D721Med (cell line): ENCODE measurements at regions not wholly inside any gene's neighbourhood (a gene's known extent, or its start where the extent isn't known, plus 50 kb on each side); places are given as distances from the start of the nearest gene placed in this dataset.

Experiments used
- DNase-seq: peaks from one replicate; pipeline ENCODE4 v3.0.0; 2011; ENCODE audit warnings: low spot score; ENCODE audit not compliant: insufficient read length
- FAIRE-seq: peaks from 2 replicates; lab custom pipeline; 2011; peaks lifted over from hg19 to GRCh38; lab: Jason Lieb, UNC
- CTCF ChIP-seq: IDR thresholded peaks from 2 replicates; pipeline ENCODE4 v1.5.1; 2012; ENCODE audit warnings: mild to moderate bottlenecking, control low read depth; ENCODE audit not compliant: insufficient read depth; ENCODE audit errors: missing control alignments

- DNase-seq (no peak), FAIRE-seq (no peak)
- no peak for TF ChIP-seq CTCF
Measured at GRCh38 chr16:47958726-47959125, 197.1 kb downstream of the ABCC12 start.

GRCh38 chr16:47956916-47957315 lies 198.9 kb downstream of the ABCC12 start:
- FAIRE-seq, result no peak
- no peak for DNase-seq

GRCh38 chr16:47949714-47950113 lies 206.1 kb downstream of the ABCC12 start:
- FAIRE-seq (no peak), DNase-seq (no peak)
- no peak for TF ChIP-seq CTCF

More at GRCh38 chr16:47956916-47957315, 198.9 kb downstream of the ABCC12 start:
- no peak for TF ChIP-seq CTCF

GRCh38 chr16:47949276-47949675 lies 206.5 kb downstream of the ABCC12 start:
- no peak for FAIRE-seq
- no peak for TF ChIP-seq CTCF

GRCh38 chr16:47947723-47948122 lies 208.1 kb downstream of the ABCC12 start:
- no peak for TF ChIP-seq CTCF
- FAIRE-seq (no peak), DNase-seq (no peak)

More at GRCh38 chr16:47949276-47949675, 206.5 kb downstream of the ABCC12 start:
- no peak for DNase-seq

GRCh38 chr16:47946092-47946491 lies 209.7 kb downstream of the ABCC12 start:
- FAIRE-seq (no peak), DNase-seq (no peak)
- no peak for TF ChIP-seq CTCF

GRCh38 chr16:47944589-47944988 lies 211.2 kb downstream of the ABCC12 start:
- DNase-seq, result no peak
- FAIRE-seq, result no peak
- no peak for TF ChIP-seq CTCF
